ENCODE measurements at regions not wholly inside any gene's neighbourhood (a gene's known extent, or its start where the extent isn't known, plus 50 kb on each side); places are given as distances from the start of the nearest gene placed in this dataset.

DNA sequence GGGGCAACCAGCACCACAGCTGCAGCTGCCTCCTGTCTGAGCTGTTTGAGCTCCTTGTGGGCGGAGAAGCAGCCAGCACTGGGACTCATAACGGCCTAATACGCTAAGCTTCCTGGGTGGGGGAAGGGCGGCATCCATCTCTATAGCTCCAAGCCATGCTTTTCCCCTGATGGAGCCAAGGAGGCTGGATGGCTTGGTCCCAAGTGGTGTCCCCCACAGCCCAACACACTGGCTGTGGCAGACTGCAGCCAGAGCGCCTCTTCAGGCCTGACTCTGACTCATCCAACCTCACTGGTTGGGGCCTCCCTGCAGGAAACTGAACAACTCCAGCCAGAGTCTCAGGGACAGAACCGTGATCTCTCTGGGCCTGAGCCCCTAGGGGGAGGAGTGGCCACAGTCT lies 537.3 kb downstream of the SUCLA2 start:
- TF ChIP-seq, protein P1, sequence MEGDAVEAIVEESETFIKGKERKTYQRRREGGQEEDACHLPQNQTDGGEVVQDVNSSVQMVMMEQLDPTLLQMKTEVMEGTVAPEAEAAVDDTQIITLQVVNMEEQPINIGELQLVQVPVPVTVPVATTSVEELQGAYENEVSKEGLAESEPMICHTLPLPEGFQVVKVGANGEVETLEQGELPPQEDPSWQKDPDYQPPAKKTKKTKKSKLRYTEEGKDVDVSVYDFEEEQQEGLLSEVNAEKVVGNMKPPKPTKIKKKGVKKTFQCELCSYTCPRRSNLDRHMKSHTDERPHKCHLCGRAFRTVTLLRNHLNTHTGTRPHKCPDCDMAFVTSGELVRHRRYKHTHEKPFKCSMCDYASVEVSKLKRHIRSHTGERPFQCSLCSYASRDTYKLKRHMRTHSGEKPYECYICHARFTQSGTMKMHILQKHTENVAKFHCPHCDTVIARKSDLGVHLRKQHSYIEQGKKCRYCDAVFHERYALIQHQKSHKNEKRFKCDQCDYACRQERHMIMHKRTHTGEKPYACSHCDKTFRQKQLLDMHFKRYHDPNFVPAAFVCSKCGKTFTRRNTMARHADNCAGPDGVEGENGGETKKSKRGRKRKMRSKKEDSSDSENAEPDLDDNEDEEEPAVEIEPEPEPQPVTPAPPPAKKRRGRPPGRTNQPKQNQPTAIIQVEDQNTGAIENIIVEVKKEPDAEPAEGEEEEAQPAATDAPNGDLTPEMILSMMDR (IDR thresholded peaks at IDR 0.05) = no peak
- no peak for TF ChIP-seq POLR2A (IDR thresholded peaks at IDR 0.05)
